GM12892 (cell line): ENCODE measurements at regions not wholly inside any gene's neighbourhood (a gene's known extent, or its start where the extent isn't known, plus 50 kb on each side); places are given as distances from the start of the nearest gene placed in this dataset.
"Not testable (repeated sequence)": the region's sequence is repeated elsewhere in the genome, so short reads cannot be mapped to it uniquely, and the experiment has no call there.

Source experiments
- DNase-seq: peaks from one replicate; pipeline ENCODE4 v3.0.0; 2011; ENCODE audit not compliant: insufficient read length
- FAIRE-seq: peaks from 2 replicates; lab custom pipeline; 2011; peaks lifted over from hg19 to GRCh38; lab: Jason Lieb, UNC
- POLR2A ChIP-seq: IDR thresholded peaks from 2 replicates; pipeline ENCODE4 v1.6.1; 2011; ENCODE audit warnings: low read depth, low read length, control low read depth
- POLR2AphosphoS5 ChIP-seq: IDR thresholded peaks from 2 replicates; pipeline ENCODE4 v1.6.1; 2011; ENCODE audit warnings: low read depth, low read length, control low read depth
- TAF1 ChIP-seq: IDR thresholded peaks from 2 replicates; pipeline ENCODE4 v1.6.1; 2011; ENCODE audit warnings: low read depth, mild to moderate bottlenecking, control low read depth, low read length, borderline replicate concordance

DNA sequence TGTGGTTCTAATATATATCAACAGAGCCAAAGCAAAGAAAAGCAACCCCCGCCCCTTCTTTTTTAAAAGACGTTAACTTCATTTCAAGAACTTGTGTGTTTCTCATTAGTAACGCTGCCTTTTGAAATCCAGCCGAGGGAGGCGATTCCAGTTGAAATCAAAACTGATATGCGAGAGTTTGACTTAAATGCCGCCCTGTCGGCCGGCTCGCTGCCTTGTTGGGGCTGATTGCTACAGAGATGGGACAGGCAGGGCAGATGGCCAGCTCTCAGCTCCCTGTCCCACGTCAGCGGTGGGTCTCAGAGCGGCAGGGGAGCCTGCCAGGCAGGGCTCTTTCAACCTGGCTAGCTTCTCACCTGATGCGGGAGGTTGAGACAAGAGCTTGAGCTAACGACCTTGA is 51.9 kb upstream of the ALX4 start:
- FAIRE-seq = no peak

DNA sequence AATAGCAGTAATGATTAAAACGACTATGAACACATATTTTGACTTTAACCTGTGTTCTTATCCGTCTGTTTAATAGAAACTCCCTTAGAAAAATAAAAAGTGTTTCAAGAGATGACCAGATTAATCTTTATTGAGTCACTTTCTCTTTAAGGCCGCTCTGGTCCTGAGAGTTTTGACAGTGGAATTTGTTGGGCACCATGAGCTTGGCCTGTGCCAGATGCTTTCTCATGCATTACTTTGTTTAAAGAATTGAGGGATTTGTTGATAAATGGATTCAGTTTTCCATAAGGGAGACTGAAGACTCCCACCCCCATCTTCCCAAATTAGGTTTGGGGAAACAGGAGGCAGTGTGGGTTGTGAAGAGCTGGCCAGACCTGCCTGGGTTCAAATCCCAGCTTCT is 53.2 kb upstream of the ALX4 start:
- no peak for TF ChIP-seq TAF1
- TF ChIP-seq POLR2A = no peak
- TF ChIP-seq POLR2AphosphoS5 = no peak
- FAIRE-seq (no peak), DNase-seq (no peak)

More for the DNA sequence above, 51.9 kb upstream of the ALX4 start:
- no peak for DNase-seq
- TF ChIP-seq TAF1 (no peak), POLR2AphosphoS5 (no peak), POLR2A (no peak)

DNA sequence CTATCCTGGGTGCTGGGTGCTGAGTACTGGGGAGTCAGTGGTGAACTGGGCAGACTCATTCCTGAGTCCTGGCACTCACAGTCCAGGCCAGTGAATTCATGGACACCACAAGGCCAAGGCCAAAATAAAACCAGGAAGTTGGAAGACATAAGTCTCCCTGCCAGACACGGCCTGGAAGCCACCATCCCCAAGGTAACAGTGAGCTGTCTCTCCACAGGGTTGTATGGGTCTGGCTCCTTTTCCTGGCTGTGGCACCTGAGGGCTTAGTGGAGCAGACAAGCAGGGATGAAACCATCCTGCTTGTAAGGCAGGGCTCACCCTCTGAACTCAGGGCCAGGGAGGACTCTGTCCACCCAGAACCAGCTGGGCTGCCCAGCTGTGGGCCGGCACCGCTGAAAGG is 54.7 kb upstream of the ALX4 start:
- FAIRE-seq (no peak), DNase-seq (no peak)
- TF ChIP-seq TAF1 = no peak
- TF ChIP-seq POLR2A = no peak
- no peak for TF ChIP-seq POLR2AphosphoS5

DNA sequence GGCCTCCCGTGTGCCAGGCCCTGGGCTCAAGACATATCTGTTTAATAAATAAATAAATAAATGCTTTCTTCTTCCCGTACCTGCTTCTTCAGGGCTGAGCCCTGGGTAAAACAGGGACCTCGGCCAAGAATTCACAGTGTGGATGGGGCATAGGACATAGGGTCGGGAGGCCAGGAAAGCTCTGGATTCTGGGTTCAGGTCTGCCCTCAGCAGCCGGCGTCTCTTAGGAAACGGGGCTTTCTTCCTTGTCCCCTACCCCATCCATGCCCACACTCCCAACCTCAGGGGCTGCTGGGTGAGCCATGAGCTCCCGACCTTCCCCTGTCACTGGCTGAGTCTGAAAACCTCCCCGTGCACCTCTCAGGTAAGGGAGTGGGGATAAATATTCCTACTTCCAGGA is 55.7 kb upstream of the ALX4 start:
- DNase-seq (no peak), FAIRE-seq (no peak)
- TF ChIP-seq POLR2AphosphoS5 = no peak
- no peak for TF ChIP-seq POLR2A
- TF ChIP-seq TAF1 = no peak

DNA sequence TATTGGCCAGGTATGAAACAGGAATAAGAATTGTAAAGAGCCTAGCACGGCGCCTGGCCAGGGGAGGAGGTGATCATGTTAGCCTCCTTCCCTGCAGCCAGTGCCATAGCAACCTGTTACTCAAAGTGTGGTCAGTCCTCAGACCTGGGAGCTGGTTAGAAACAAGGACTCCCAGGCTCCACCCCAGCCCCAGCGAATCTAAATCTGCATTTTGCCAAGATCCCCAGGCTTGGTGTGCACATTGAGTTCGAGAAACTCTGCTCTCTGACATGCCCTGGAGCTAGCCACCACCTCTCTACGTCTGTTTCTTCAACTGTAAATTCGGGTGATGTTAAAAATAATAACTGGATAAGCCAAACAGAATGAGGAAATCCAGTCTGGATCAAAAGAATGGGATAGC is 56.1 kb upstream of the ALX4 start:
- no peak for FAIRE-seq
- no peak for TF ChIP-seq POLR2A
- no peak for TF ChIP-seq POLR2AphosphoS5
- no peak for TF ChIP-seq TAF1
- no peak for DNase-seq

DNA sequence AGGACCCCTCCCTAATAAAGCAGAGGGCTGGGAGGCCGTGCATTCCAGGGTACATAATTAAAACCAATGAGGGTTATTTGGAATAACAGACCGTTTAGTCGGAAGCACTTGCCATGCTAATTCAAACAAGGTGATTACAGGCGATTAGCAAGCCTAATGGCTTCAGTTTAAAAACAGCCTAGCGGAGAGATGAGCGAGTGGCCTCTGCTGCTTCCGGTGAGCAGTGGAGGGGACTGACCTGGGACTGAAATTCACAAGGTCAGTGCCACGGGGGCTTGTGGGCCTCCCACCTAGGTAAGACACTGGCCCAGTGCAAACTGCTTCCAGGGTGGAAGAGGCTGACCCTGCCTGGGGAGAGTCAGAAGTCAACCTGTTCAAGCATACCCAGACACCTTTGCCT is 56.8 kb upstream of the ALX4 start:
- FAIRE-seq = no peak
- DNase-seq = no peak
- TF ChIP-seq POLR2AphosphoS5 = no peak
- TF ChIP-seq POLR2A = no peak
- no peak for TF ChIP-seq TAF1

DNA sequence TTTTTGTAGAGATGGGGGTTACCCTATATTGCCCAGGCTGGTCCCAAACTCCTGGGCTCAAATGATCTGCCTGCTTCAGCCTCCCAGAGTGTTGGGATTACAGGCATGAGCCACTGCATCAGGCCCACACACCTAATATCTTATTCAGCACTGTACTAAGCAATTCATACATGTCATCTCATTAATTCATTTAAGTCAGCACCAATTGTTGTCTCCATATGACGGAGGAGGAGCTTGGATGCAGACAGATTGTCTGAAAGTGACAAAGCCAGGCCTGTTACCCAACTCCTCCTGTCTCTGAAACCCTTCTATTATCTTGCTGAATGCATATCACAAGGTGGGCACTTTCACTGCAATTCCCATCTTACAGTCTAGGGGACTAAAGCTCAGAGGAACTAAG is 57.5 kb upstream of the ALX4 start:
- DNase-seq (no peak), FAIRE-seq (no peak)
- TF ChIP-seq POLR2AphosphoS5 (no peak), TAF1 (no peak), POLR2A (no peak)

DNA sequence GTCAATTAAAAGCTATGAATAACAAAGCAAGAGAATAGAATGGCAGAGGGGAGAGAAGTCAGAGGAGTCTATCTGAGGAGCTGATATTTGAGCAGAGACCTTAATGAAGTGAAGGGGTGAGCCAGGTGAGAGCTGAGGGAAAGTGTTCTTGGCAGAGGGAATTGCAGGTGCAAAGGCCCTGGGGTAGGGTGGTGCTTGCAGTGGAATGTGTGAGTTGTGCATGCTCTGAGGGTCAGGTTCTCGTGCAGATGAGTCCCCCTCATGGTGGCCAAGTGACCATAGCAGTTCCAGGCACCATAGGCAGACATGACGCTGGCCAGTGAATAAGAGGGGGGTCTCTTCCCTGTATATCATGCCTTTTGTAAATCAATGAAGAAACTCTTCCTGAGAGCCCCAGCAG is 58.9 kb upstream of the ALX4 start:
- no peak for TF ChIP-seq TAF1
- FAIRE-seq (no peak), DNase-seq (no peak)

DNA sequence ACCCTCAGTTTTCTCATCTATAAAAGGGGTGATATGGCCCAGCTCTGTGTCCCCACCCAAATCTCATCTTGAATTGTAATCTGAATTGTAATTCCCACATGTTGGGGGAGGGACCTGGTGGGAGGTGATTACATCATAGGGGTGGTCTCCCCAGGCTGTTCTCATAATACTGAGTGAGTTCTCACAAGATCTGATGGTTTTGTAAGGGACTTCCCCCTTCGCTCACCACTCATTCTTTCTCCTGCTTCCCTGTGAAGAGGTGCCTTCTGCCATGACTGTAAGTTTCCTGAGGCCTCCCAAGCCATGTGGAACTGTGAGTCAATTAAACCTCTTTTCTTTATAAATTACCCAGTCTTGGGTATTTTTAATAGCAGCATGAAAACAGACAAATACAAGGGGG is 61.1 kb upstream of the ALX4 start:
- not testable (repeated sequence) for DNase-seq, FAIRE-seq

DNA sequence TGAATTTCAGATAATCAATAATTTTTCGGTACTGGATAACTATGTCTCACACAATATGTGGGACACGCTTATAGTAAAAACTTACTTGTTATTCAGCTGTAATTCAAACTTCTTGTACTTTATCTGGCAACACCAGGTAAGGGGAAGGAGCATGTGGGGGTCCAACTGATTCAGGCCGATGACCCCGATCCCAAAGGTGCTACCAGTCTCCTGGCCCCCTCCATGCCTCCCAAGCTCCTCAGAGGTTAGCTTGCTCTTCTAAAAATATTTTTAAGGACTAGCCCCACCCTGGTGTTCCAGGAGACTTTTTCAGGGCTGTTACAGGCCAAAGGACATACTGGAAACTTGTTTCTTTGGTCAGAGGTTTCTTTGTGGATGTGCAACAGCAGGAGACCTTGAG is 61.8 kb upstream of the ALX4 start:
- TF ChIP-seq TAF1 (no peak), POLR2A (no peak), POLR2AphosphoS5 (no peak)
- DNase-seq (no peak), FAIRE-seq (no peak)

DNA sequence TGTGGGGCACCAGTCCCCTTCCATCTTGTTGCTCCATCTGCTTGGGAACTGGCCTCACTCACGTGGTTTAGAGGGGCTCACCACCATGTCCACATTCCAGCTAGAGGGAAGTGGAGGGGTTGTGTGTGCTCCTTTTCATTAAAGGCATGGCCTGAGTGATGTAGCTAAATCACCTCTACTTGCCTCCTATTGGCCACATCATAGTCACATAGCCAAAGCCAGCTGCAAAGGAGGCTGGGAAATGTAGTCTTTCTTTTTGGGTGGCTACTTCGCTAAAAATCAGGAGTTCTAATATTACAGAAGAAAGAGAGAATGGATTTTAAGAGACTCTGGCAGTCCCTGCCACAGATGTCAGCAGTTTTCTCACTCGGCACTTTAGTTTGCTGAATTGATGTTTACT is 63.0 kb upstream of the ALX4 start:
- FAIRE-seq = no peak

DNA sequence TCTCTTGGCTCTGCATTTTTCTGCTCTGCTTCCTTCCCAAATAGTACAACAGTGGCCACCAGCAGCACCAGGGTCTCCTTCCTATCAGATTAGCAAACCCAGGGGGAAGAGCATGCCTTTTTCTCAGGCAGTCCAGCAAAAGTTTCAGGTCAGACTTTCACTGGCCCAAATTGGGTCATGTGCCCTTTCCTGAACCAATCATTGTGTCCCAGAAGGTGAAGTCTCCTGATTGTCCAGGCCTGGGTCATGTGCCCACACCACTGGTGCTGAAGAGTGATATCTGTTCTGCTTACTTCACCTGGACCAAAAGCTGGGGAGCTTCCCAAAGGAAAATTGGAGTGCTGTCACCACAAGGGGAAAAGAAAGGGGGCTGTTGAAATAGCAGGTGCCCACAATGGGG is 64.1 kb upstream of the ALX4 start:
- DNase-seq (no peak), FAIRE-seq (no peak)
- no peak for TF ChIP-seq TAF1
- no peak for TF ChIP-seq POLR2A
- no peak for TF ChIP-seq POLR2AphosphoS5

More for the DNA sequence above, 63.0 kb upstream of the ALX4 start:
- no peak for DNase-seq
- TF ChIP-seq POLR2A (no peak), POLR2AphosphoS5 (no peak), TAF1 (no peak)

DNA sequence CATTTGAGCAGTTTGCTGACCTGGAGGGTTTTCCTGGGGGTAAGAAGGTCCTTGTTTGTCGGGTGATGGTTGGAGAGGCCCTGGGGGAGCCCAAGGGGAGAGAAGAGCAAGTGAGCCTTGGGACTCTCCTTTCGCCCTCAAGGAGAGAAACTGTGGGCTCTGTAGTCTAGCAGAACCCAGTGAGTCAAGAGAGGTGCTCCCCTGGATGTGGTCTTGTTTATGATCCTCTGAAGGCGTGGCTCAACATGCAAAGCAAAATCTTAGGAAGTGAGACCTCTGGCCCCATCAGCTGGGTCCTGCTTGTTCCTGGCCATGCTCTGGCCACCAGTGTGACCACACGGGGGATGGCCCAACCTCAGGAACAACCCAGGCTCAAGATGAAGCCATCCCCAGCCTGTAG is 66.5 kb upstream of the ALX4 start:
- no peak for DNase-seq
- TF ChIP-seq TAF1 = no peak
- FAIRE-seq = no peak

DNA sequence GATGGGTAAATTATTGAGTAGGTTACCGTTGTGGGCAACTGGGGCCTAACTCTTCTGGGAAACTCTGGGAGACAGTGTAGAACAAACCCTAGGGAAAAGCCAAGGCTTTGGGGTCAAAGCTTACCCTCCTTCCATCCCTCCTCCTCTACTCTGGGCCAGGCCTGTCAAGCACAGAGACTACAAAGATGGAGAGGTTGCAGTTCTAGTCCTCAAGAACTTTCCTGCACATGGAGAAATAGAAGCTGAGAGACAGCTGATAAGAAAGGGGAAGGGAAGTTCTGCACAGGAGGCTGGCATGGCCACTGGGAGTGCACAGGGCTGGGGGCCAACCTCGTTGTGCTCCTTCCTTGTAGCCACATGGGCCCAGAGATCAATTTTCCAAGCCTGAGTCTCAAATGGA is 67.2 kb upstream of the ALX4 start:
- FAIRE-seq (no peak), DNase-seq (no peak)
- TF ChIP-seq TAF1 = no peak
- TF ChIP-seq POLR2AphosphoS5 = no peak
- no peak for TF ChIP-seq POLR2A
